ENCODE measurements at regions not wholly inside any gene's neighbourhood (a gene's known extent, or its start where the extent isn't known, plus 50 kb on each side); places are given as distances from the start of the nearest gene placed in this dataset.
"Not testable (repeated sequence)": the region's sequence is repeated elsewhere in the genome, so short reads cannot be mapped to it uniquely, and the experiment has no call there.

DNA sequence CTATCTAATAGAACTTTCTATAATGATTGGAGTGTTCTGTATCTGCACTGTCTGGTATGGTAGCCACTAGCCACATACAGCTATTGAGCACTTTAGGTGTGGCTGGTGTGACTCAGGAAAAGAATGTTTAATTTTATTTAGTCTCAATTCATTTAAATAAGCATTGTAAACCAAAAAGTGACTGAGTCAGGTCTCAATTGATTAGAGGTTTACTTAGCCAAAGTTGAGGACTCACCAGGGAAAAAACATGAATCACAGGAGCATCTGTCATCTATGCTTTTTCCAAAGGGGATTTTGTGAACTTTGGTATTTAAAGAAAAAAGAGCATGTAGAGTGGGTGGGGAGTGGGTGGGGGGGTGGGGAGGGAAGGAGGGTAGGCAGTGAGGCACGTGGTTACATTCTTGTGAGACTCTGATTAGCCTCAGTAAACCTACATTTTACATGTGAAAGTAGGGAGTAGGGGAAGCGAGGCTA, 473.1 kb downstream of the ATP23 start:
- DNase-seq (ENCODE audit: low read depth): no peak

DNA sequence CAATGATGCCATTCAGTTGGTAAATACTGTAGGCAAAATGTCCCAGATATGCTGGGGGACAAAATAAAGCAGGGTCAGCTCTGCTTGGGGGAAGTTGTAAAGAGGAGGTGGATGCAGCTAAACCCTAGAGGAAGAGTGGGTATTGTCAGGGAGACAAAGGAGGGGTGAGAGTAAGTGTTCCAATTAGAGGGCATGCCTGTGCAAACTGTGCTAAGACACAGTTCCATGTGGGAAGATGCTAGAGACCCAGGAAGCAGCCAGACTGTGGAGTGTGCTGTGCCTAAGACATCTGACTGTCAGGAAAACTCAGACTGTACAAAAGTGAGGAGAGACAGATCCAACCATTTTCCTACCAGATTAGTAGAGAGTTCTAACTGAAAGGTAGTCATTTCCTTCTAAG, 474.3 kb downstream of the ATP23 start:
- DNase-seq (ENCODE audit: low read depth): no peak

DNA sequence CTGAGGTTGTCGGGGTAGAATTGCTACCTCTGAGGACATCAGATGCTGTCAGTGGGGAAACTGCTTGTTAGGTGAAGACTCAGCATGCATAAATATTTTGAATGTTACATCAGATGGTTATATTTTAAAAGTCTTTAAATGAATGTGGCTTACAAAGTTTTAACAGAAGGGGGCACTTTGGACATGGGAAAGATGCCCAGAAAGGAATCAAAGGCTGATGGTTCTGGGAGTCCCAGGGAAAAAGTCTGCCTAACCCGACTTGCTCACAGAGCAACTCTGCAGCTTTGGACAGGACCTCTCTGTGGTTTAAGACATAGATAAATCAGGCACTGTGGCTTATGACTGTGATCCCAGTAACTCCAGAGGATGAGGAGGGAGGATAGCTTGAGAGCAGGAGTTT, 474.9 kb downstream of the ATP23 start:
- DNase-seq (ENCODE audit: low read depth): peak; percentile 63

DNA sequence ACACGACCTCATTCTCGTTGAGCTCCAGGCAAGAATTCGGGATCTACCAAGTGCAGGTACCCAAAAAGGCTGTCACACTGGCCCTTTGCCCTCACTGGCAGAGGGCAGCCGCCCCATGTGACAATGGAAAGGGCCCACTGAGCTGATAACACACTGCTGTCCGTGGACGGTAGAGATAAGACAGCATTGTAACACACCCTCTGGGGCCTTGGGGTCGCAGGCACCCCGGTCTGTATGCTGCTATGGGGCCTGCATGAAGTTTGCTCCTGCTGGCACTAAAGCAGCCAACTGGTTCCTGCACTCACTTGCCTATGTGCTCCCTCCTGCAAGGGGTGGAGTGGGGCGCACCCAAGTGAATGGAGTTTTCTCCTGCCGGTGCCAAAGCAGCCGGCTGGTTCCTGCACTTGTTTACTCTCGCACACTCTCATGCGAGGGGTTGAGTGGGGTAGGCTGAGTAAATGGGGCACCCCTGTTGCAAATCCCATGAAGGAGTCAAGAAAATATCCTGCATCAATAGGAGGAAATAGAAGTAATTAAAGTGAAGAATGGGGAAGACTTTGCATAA, 477.9 kb downstream of the ATP23 start:
- no peak for DNase-seq (ENCODE audit: low read depth)

DNA sequence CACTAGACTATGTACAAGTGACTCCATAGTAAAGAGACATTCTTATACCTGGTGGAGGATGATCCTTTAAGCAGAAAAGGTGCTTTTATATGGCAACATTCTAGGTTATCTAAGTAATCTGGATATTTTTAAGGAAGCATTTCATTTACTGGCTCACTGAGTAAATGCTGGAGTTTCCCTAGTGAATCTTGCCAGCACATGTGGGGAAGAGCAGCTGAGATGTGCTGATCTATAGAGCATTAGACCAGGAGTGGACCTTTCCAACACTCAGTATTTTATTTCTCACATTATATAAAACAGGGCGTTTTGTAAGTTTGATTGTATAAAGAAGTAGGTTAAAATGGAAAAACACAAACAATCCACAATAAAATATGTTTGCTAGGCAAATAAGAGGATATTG, 478.5 kb downstream of the ATP23 start:
- no peak for DNase-seq (ENCODE audit: low read depth)

DNA sequence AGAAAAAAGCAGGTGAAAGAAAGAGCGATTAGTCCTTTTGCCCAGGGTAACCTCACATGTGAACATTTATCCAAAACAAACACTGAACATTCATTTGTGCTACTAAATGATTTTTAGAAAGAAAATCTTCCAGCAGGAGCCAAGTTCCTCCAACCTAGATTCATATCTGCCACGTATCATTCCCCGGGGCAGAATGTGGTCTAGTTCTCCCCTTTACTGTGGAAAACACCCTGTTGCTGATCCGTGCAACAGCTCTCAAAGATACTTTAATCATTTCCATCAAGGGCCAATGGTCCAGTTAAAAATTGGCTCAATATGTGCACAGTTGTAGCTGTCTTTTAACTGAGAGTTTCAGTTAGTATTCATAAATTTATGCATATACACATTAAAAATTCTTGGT, 479.1 kb downstream of the ATP23 start:
- no peak for DNase-seq (ENCODE audit: low read depth)

DNA sequence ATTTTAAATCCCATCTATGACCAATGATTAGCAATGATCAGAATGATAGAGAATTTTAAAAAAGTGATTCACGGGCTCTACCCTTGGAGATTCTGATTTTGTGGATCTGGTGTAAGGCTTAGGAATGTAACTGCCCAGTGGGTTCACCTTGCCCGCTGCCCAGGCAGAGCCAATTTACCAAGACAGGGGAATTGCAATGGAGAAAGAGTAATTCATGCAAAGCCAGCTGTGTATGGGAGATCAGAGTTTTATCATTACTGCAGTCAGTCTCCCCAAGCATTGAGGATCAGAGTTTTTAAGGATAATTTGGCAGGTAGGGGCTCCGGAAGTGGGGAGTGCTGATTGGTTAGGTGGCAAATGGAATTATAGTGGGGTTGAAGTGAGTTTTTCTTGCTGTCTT, 480.6 kb downstream of the ATP23 start:
- no peak for DNase-seq (ENCODE audit: low read depth)

DNA sequence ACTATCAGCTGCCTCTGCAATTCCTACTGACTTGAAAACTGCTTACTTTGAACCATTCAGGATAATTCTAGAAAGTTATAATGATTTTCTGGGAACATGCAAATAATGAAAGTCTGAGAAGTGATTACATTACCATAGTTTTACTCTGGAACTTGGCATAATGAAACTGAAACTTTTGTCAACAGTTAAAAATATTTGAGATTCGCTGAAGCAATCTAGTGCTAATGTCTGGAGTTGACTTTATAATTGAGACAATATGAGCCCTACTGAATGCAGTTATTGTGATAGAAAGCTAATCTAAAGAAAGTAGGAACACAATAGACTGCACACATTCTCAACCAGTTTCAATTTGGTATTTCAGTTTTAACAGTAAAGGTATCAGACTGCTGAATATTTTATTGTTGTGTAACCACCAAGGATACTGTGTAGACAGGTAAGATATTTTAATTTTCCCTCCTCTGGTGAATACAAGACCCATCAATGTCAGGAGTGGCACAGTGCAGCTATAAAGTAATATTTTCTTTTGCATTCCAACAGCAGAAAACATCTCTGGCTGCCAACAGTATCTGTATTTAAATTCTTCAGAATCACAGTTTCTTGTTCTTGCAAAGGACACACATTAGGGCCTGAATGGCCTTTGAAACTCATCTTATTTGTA, 483.5 kb downstream of the ATP23 start:
- no peak for DNase-seq (ENCODE audit: low read depth)

DNA sequence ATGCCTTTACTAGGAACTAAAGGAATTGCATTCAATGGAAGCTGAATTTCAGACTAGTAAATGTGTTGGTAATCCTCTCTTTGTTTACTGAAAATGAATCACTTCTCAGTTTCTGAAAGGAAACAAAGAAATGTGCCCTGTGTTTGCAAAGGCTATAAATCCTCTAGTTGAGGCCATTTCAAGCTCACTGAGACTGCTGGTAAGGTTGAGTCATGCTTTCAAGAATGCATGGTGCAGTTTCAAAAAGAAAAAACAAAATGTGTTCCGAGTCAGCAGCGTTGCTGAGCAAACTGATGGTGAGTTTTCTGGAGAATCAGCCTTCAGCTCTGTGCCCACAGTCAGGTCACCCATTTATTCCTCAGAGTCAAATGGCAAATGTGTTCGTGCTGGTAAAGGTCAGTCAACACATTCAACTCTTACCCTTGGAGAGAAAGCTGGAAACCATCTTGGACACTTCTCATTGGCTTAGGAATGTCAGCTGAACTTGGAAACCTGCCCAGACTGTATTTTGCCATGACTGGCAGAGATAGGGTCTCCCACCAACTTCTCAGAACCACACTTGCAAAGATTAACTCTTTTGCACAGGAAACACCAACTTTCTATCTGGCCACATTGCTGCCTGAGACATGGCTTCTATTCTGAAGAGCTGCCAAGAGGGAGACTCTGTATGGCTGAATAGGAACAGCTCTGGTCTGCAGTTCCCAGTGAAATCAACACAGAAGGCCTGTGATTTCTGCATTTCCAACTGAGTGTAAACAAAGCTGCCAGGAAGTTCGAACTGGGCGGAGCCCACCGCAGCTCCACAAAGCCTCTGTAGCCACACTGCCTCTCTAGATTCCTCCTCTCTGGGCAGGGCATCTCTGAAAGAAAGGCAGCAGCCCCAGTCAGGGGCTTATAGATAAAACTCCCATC, 484.4 kb downstream of the ATP23 start:
- peak; percentile 87 for DNase-seq (ENCODE audit: low read depth)

DNA sequence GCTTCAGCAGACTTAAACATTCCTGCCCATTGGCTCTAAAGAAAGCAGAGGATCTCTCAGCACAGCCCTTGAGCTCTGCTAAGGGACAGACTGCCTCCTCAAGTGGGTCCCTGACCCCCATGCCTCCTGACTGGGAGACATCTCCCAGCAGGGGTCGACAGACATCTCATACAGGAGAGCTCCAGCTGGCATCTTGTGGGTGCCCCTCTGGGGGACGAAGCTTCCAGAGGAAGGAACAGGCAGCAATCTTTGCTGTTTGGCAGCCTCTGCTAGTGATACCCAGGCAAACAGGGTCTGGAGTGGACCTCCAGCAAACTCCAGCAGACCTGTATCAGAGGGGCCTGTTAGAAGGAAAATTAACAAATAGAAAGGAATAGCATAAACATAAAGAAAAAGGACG, 485.1 kb downstream of the ATP23 start:
- not testable (repeated sequence) for DNase-seq (ENCODE audit: low read depth)

DNA sequence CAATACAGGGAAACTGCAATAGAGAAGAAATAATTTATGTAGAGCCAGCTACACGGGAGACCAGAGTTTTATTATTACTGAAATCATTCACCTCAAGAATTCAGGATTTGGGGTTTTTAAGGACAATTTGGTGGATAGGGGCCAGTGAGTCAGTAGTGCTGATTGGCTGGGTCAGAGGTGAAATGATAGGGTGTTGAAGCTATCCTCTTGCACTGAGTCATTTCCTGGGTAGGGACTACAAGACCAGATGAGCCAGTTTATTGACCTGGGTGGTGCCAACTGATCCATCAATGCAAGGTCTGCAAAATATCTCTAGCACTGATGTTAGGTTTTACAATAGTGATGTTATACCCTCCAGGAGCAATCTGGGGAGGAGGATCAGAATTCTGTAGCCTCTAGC, 486.3 kb downstream of the LRIG3 start:
- no peak for DNase-seq (ENCODE audit: low read depth)

DNA sequence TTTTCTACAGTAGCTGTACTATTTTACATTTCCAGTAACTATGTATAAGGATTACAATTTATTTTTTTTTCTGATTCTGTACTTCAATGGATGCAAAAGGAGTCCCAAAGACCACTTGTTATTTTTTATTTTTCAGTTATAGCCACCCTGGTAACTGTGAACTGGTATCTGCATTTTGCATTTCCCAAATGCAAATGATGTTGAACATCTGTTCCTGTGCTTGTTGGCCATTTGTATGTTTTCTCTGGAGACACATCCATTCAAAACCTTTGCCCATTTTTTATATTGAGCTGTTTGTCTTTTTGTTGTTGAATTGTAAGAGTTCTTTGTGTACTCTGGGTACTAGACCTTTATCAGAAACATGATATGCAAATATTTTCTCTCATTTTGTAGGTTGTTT, 485.6 kb downstream of the LRIG3 start:
- no peak for DNase-seq (ENCODE audit: low read depth)

DNA sequence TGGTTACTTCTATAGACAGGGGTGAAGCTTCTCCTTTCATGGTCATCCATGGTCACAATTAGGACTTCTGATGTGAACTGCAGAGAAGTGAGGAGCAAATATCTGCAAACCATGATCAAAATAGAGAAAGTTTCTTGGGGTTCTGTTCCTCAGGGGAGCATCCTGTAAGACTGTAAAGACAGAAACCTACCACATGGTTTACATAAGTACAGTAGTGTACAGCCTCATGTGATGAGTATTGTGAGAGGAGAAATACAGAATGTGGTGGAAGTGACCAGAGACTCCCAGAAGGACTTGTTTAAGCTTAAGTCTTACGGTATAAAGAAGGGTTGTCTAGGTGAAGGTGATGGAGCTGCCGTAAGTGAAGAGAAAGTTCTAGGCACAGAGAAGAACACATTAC, 484.7 kb downstream of the LRIG3 start:
- DNase-seq (ENCODE audit: low read depth): no peak

DNA sequence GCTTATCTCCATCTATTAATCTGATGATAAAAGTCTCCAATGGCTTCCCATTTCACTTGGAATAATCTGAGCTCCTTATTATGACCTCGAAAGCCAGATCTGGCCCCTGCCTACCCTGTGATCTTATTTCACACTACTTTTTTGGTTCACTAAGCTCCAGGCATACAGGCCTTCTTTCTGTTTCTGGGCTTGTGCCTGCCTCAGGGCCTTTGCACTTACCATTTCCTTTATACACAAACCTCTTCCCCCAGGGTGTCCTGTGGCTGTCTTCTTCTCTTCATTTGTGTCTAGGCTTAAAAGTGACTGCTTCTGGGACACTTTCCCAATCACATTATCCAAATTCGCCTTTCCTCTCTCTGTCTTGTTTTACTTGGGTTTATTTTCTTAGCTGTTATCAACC, 478.8 kb downstream of the LRIG3 start:
- DNase-seq (ENCODE audit: low read depth): no peak

DNA sequence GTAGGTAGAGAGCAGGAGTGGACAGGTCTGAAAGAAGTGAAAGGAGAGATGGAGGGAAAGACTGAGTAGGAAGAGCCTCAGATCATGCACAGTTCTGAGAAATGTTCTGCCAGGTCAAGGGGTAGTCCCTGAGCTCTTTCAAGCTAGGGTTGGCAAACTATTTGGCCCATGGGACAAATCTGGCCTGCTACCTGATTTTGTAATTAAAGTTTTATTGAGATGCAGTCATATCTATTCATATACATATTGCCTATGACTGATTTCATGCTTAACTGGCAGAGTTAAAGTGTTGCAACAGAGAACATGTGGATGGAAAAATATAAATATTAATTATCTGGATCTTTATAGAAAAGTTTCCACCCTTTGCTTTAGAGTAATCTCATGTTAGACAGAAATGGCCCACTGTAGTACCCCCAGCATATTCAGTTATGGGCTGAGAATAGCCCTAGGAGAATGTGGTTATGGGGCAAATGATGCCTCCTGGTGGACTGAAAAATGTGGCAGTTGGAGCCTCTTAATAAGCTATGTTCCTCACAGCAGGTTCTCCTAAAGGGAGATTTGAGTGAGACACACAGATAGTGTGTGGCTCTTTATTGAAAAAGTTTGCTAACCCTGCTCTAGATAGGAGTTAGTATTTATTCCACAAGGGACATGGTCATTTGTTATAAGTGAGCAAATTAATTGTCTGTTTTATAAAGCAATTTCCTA, 476.9 kb downstream of the LRIG3 start:
- peak; percentile 43 for DNase-seq (ENCODE audit: low read depth)

DNA sequence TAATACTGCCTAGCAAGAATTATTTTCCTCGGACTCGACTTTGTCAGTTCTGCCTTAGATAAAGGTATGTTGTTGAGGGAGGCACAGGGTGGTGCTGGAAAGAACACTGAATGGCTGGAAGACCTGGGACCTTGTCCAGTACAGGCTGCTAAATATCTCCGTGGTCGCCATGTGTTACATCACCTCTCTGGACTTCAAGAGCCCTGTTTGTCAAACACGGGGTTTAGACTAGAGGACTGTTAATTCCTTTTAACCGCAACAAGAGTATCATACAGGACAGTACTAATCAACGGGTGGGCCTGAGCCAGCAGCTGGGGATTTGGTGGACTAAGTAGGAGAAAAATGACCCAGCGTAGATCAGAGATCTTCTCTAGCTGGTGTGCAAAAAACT, 476.3 kb downstream of the LRIG3 start:
- DNase-seq (ENCODE audit: low read depth): peak; percentile 88

DNA sequence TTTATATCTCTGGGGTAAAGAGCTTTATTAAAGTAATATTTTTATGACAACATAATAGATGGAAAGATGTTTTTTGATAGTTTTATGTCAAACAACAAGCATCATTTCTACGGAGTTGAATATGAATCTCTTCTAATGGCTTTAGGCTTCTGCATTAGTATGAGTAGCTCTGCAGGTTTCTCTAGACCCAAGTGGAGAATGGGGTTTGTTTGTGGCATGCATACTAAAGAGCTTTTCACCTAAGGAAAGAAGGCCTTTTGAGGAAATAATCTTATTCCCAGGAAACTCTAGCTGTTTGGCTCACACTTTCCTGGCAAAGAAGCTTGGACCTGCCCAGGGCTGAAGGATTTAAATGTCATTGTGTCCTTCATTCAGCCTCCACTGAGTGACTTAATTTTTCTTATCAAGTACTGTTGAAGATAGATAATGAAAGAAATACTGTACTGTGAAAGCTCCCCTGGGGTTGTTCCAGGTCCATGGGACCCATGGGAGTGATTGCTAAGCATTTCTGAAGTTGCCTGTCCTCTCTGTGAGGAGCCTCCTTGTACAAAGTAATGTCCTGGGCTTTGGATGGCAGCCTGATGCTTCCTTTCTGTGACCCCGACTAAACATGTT, 469.3 kb downstream of the LRIG3 start:
- DNase-seq (ENCODE audit: low read depth): no peak

DNA sequence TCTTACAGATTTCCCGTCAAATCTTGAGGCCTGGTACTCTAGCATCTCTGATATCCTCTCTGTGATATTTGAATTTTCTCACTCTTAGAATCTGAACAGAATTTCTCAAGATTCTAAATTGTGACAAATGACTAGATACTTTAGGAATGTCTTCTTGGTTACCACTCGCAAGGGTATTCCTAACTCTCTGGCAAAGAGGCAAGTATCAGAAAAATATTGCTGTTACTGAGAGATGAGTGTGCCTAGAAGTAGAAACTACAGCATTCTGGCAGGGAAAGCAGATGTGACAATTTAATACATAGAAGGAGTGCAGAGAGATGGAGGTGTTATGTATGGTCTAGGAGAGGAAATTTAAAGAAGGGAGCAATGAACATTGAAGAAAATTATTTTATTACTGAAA, 467.8 kb downstream of the LRIG3 start:
- peak; percentile 43 for DNase-seq (ENCODE audit: low read depth)

DNA sequence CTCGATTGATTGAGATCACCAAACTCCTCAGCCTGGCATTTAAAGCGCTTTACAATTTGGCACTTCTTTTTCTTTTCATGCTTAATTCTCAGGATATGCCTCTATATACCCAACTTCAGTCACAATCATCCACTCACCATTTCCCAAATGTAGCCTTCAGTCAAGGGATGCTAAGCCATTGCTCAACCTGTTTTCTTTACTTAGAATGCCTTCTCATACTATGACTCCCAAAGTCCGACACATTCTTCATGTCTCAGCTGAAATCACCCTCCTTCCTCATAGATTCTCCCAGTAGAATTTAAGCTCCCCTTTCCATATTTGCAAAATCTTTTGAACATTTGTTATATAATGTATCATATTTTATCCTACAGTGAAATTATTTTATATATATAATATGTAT, 467.0 kb downstream of the LRIG3 start:
- DNase-seq (ENCODE audit: low read depth): no peak

DNA sequence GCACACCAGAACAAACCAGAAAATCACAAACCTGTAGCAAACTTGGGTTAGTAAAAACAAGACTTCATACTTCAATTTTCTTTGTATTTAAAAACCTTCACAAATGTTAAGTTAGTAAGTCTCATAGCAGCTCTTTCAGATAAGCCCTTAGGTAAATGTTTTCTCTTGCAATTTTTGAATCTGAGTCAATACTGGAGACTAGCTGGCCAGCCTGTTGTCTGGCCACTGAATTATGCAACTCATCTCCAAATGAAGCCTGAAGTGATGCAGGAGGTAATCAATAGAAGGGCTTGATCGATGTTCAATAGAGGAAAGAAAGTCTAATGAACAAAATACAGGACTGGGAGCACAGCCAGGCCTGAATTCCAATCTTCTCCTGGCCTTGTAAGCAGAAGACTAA, 465.2 kb downstream of the LRIG3 start:
- DNase-seq (ENCODE audit: low read depth): no peak

DNA sequence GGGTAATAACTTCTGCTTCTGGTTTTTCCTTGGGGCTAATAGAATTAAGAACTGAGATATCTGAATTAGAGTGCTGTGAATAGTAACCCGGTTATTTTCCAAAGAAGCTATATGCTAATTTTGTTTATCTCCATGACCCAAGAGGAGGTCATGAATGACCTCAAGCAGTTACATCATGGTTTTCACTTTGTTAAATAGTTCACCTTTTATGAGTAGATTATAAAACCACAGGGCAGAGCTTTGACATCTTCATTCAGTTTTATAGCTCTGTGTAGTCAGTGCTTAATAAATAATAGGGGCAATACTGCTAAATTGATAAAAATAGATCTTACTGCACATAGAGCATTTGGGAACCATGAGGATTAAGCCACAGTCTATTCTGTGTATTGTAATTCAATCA, 462.2 kb downstream of the LRIG3 start:
- DNase-seq (ENCODE audit: low read depth): no peak
